ENCODE measurements at regions not wholly inside any gene's neighbourhood (a gene's known extent, or its start where the extent isn't known, plus 50 kb on each side); places are given as distances from the start of the nearest gene placed in this dataset.

GRCh38 chr3:30353711-30354467 is 252.5 kb upstream of the TGFBR2 start:
- Histone ChIP-seq H3K4me3 (no peak overlapping the region), H3K4me1 (peaks cover 5 to 63% (median 55%) of the 10 kb centered on the region in 9 donors), H3K36me3 (no peaks in the 10 kb centered on the region), H3K27me3 (no peaks in the 10 kb centered on the region), H3K9me3 (no peaks in the 10 kb centered on the region), H3K27ac (peak overlapping the region in 9 of 10 donors; percentile 59 to 82 (median 75))
- DNase-seq: no peak
- no peak for TF ChIP-seq CTCF (IDR thresholded peaks at IDR 0.05)
- 8 to 17% methylated on average over 1 of the region's 1 CpG for WGBS, 2 donors
- intact Hi-C loops (cut with DNase I): loop anchor here in 2 of 10 donors (5.0 to 10.0 kb wide), 4 partner anchors 83 to 253 kb away; partner anchors contain the start of gene TGFBR2 (in 1 of the 2)
- peak; percentile 40 to 88 (median 76) for ATAC-seq

- intact Hi-C loops (cut with DNase I): loop anchor here in 2 of 10 donors (5.0 to 10.0 kb wide), 4 partner anchors 83 to 253 kb away; partner anchors contain the start of gene TGFBR2 (in 1 of the 2)
- TF ChIP-seq CTCF (IDR thresholded peaks at IDR 0.05): no peak
- H3K27me3 ChIP-seq: no peaks in the 10 kb centered on the region
- H3K4me3 ChIP-seq: no peak overlapping the region
- no peaks in the 10 kb centered on the region for H3K36me3 ChIP-seq
- ATAC-seq: peak; percentile 59 to 95 (median 91)
- DNase-seq: peak; percentile 25 to 75
- H3K27ac ChIP-seq: peak overlapping the region; percentile 59 to 82 (median 74)
- peaks cover 5 to 56% (median 49%) of the 10 kb centered on the region in 9 donors for H3K4me1 ChIP-seq
- 10 to 13% methylated on average over 1 of the region's 1 CpG for WGBS, 2 donors
- H3K9me3 ChIP-seq: no peaks in the 10 kb centered on the region
Measured at GRCh38 chr3:30354513-30354912, 251.9 kb upstream of the TGFBR2 start.

- peaks cover 4 to 52% (median 44%) of the 10 kb centered on the region in 9 donors for H3K4me1 ChIP-seq
- intact Hi-C loops (cut with DNase I): loop anchor here in 2 of 10 donors (5.0 to 10.0 kb wide), 4 partner anchors 82 to 252 kb away; partner anchors contain the start of gene TGFBR2 (in 1 of the 2)
- TF ChIP-seq CTCF (IDR thresholded peaks at IDR 0.05): no peak
- WGBS, 2 donors: 60 to 69% methylated on average over 7 of the region's 7 CpGs
- ATAC-seq (peak in 1 of 8 donors; percentile 10), DNase-seq (no peak)
- no peaks in the 10 kb centered on the region for H3K27me3 ChIP-seq
- peak overlapping the region; percentile 59 to 82 (median 74) for H3K27ac ChIP-seq
- H3K9me3 ChIP-seq: no peaks in the 10 kb centered on the region
- H3K4me3 ChIP-seq: no peak overlapping the region
- no peaks in the 10 kb centered on the region for H3K36me3 ChIP-seq
Measured at GRCh38 chr3:30354972-30355371, 251.4 kb upstream of the TGFBR2 start.

- DNase-seq (no peak), ATAC-seq (no peak)
- intact Hi-C loops (cut with DNase I): loop anchor here in 1 of 10 donors (10.0 kb wide), 1 partner anchor 159 kb away; no protein-coding TSS in a partner anchor
- no peak for TF ChIP-seq CTCF (IDR thresholded peaks at IDR 0.05)
- Histone ChIP-seq H3K4me1 (peaks cover 2 to 45% (median 38%) of the 10 kb centered on the region in 9 donors), H3K9me3 (no peaks in the 10 kb centered on the region), H3K4me3 (no peak overlapping the region), H3K27me3 (no peaks in the 10 kb centered on the region), H3K36me3 (no peaks in the 10 kb centered on the region), H3K27ac (peak overlapping the region in 4 of 10 donors; percentile 12 to 77 (median 56))
- WGBS, 2 donors: 80 to 89% methylated on average over 1 of the region's 1 CpG
Measured at GRCh38 chr3:30355622-30356021, 250.8 kb upstream of the TGFBR2 start.

Data from heart right ventricle (tissue), 16 donors.